HEK293 (cell line): ENCODE measurements at regions not wholly inside any gene's neighbourhood (a gene's known extent, or its start where the extent isn't known, plus 50 kb on each side); places are given as distances from the start of the nearest gene placed in this dataset.

Source experiments
- CTCF ChIA-PET: fragments of 350-600 bp; formaldehyde crosslinking; extraction: SDS; loops from one replicate; lab custom pipeline; 2021; ENCODE audit warnings: antibody characterized with exemption; lab: Yijun Ruan, JAX
- POLR2A ChIA-PET: fragments of 300-600 bp; formaldehyde crosslinking; extraction: SDS; loops from one replicate; lab custom pipeline; 2020; ENCODE audit warnings: antibody characterized with exemption, inconsistent platforms; lab: Yijun Ruan, JAX
- H3K27ac ChIP-seq: fragments of 200-500 bp; sonication (Bioruptor generic); 2 replicates; pipeline ENCODE4 v1.5.1; 2014; ENCODE audit warnings: low read depth, low read length, control low read depth, inconsistent platforms; ENCODE audit errors: extremely low read depth
- H3K36me3 ChIP-seq, 2 experiments: fragments of 200-500 bp in 1 of 2; sonication (Bioruptor generic) in 1 of 2; 1 replicate in 1 of 2; 2 replicates in 1 of 2; pipeline ENCODE4 v1.5.1; 2014 to 2017; ENCODE audit warnings: inconsistent platforms in 2 of 2, low read length in 2 of 2; ENCODE audit not compliant: control insufficient read depth in 2 of 2, insufficient read depth in 1 of 2
- H3K4me1 ChIP-seq: fragments of 200-500 bp; sonication (Bioruptor generic); 2 replicates; pipeline ENCODE4 v1.5.1; 2014; ENCODE audit warnings: mild to moderate bottlenecking, low read length, inconsistent platforms; ENCODE audit not compliant: control insufficient read depth, insufficient read depth
- H3K4me3 ChIP-seq: 2 replicates; pipeline ENCODE4 v1.5.1; 2011; ENCODE audit warnings: low read depth, mild to moderate bottlenecking, control low read depth, low read length, moderate library complexity
- H3K9me3 ChIP-seq: fragments of 200-500 bp; sonication (Bioruptor generic); 2 replicates; pipeline ENCODE4 v1.5.1; 2014; ENCODE audit warnings: low read depth, low read length, inconsistent platforms; ENCODE audit not compliant: control insufficient read depth, insufficient read depth
- EGR2 ChIP-seq: fragments of 450-650 bp; formaldehyde crosslinking; IDR thresholded peaks from 2 replicates; pipeline ENCODE4 v1.5.1; 2016; ENCODE audit warnings: low read depth, missing biosample characterization, missing genetic modification characterization
- GFI1B ChIP-seq: fragments of 450-650 bp; formaldehyde crosslinking; IDR thresholded peaks from 2 replicates; pipeline ENCODE4 v1.5.1; 2016; ENCODE audit warnings: missing biosample characterization, missing genetic modification characterization
- REST ChIP-seq: fragments of 450-650 bp; formaldehyde crosslinking; IDR thresholded peaks from 2 replicates; pipeline ENCODE4 v1.5.1; 2016; ENCODE audit warnings: missing biosample characterization, missing genetic modification characterization
- SALL2 ChIP-seq: fragments of 450-650 bp; formaldehyde crosslinking; IDR thresholded peaks from 2 replicates; pipeline ENCODE4 v1.5.0; 2017; ENCODE audit warnings: missing biosample characterization, mild to moderate bottlenecking, missing genetic modification characterization, borderline replicate concordance
- ZBTB48 ChIP-seq: fragments of 450-650 bp; formaldehyde crosslinking; IDR thresholded peaks from 2 replicates; pipeline ENCODE4 v1.5.1; 2016; ENCODE audit warnings: missing biosample characterization, missing genetic modification characterization
- ZNF433 ChIP-seq: fragments of 450-650 bp; formaldehyde crosslinking; IDR thresholded peaks from 2 replicates; pipeline ENCODE4 v1.5.1; 2016; ENCODE audit warnings: missing biosample characterization, missing genetic modification characterization, low read depth
- ZNF518A ChIP-seq: fragments of 450-650 bp; formaldehyde crosslinking; conservative IDR thresholded peaks from 2 replicates; pipeline ENCODE4 v1.5.1; 2016; ENCODE audit warnings: low read depth, missing biosample characterization, missing genetic modification characterization
- ZNF621 ChIP-seq: fragments of 450-650 bp; formaldehyde crosslinking; IDR thresholded peaks from 2 replicates; pipeline ENCODE4 v1.5.1; 2017; ENCODE audit warnings: missing biosample characterization, missing genetic modification characterization
- ZNF677 ChIP-seq: fragments of 450-650 bp; IDR thresholded peaks from 2 replicates; pipeline ENCODE4 v1.5.0; 2018; ENCODE audit warnings: missing biosample characterization, mild to moderate bottlenecking, missing genetic modification characterization, moderate library complexity
- ZNF707 ChIP-seq: fragments of 450-650 bp; formaldehyde crosslinking; IDR thresholded peaks from 2 replicates; pipeline ENCODE4 v1.5.1; 2016; ENCODE audit warnings: missing biosample characterization, missing genetic modification characterization
- ZNF747 ChIP-seq: fragments of 450-650 bp; formaldehyde crosslinking; IDR thresholded peaks from 2 replicates; pipeline ENCODE4 v1.5.1; 2016; ENCODE audit warnings: missing biosample characterization, missing genetic modification characterization
- ZNF768 ChIP-seq: fragments of 450-650 bp; formaldehyde crosslinking; IDR thresholded peaks from 2 replicates; pipeline ENCODE4 v1.5.1; 2018; ENCODE audit warnings: missing biosample characterization, mild to moderate bottlenecking, missing genetic modification characterization
- TF ChIP-seq, protein P1 (sequence below): fragments of 450-650 bp; formaldehyde crosslinking; IDR thresholded peaks from 2 replicates; pipeline ENCODE4 v1.5.0; 2017; ENCODE audit warnings: missing biosample characterization, missing genetic modification characterization, borderline replicate concordance
- TF ChIP-seq, protein P2 (sequence below): fragments of 450-650 bp; formaldehyde crosslinking; IDR thresholded peaks from 2 replicates; pipeline ENCODE4 v1.5.1; 2016; ENCODE audit warnings: missing biosample characterization, missing genetic modification characterization

GRCh38 chr11:70721006-70721405, 322.7 kb downstream of the CTTN start (continued):
- TF ChIP-seq ZNF518A (tag by site-specific recombination), result no peak

DNA sequence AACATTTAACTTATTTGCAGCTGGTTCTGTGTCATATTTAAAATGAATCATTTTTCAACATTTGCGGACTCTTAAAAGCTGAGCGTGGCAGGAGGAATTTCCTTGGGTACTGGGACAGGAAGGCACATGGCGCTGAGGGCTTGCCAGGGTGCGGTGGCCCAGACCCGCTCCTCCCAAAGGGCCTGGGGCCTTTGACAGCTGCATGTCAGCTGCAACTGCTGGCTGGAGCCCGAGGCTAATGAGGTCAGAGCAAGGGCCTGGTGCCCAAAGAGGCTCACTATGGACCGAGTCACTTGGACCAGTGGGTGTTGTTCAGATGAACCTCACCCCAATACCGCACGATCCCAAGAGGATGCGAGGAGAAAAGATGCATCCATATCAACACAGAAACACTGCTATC, 326.9 kb downstream of the CTTN start:
- H3K4me1 ChIP-seq, result no peaks in the 10 kb centered on the region
- no peak overlapping the region for H3K27ac ChIP-seq
- TF ChIP-seq REST (tag by site-specific recombination) (no peak), ZNF677 (tag by site-specific recombination) (no peak), ZNF768 (no peak), EGR2 (tag by site-specific recombination) (no peak), ZNF433 (tag by site-specific recombination) (no peak), GFI1B (tag by site-specific recombination) (no peak), ZBTB48 (tag by site-specific recombination) (no peak), ZNF621 (tag by site-specific recombination) (no peak), ZNF747 (tag by site-specific recombination) (no peak), SALL2 (tag by site-specific recombination) (no peak), ZNF707 (tag by site-specific recombination) (no peak)
- TF ChIP-seq, protein P1, sequence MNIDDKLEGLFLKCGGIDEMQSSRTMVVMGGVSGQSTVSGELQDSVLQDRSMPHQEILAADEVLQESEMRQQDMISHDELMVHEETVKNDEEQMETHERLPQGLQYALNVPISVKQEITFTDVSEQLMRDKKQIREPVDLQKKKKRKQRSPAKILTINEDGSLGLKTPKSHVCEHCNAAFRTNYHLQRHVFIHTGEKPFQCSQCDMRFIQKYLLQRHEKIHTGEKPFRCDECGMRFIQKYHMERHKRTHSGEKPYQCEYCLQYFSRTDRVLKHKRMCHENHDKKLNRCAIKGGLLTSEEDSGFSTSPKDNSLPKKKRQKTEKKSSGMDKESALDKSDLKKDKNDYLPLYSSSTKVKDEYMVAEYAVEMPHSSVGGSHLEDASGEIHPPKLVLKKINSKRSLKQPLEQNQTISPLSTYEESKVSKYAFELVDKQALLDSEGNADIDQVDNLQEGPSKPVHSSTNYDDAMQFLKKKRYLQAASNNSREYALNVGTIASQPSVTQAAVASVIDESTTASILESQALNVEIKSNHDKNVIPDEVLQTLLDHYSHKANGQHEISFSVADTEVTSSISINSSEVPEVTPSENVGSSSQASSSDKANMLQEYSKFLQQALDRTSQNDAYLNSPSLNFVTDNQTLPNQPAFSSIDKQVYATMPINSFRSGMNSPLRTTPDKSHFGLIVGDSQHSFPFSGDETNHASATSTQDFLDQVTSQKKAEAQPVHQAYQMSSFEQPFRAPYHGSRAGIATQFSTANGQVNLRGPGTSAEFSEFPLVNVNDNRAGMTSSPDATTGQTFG (tag by site-specific recombination), result no peak
- TF ChIP-seq, protein P2, sequence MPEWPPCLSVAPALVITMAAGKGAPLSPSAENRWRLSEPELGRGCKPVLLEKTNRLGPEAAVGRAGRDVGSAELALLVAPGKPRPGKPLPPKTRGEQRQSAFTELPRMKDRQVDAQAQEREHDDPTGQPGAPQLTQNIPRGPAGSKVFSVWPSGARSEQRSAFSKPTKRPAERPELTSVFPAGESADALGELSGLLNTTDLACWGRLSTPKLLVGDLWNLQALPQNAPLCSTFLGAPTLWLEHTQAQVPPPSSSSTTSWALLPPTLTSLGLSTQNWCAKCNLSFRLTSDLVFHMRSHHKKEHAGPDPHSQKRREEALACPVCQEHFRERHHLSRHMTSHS, result no peak
- TF ChIP-seq, all 188 proteins: peak for 0
- no peaks in the 10 kb centered on the region for H3K36me3 ChIP-seq
- no peak overlapping the region for H3K4me3 ChIP-seq
- POLR2A ChIA-PET, result no interaction called here
- no peaks in the 10 kb centered on the region for H3K9me3 ChIP-seq
- CTCF ChIA-PET, result interaction anchor here (0.7 kb wide), 1 partner anchor 72 kb away, joined by 4 read pairs; no protein-coding TSS in a partner anchor
